ENCODE measurements at regions not wholly inside any gene's neighbourhood (a gene's known extent, or its start where the extent isn't known, plus 50 kb on each side); places are given as distances from the start of the nearest gene placed in this dataset.

GRCh38 chr12:127619869-127620734 is 646.9 kb upstream of the TMEM132C start:
- H3K27ac ChIP-seq, result no peak overlapping the region

DNA sequence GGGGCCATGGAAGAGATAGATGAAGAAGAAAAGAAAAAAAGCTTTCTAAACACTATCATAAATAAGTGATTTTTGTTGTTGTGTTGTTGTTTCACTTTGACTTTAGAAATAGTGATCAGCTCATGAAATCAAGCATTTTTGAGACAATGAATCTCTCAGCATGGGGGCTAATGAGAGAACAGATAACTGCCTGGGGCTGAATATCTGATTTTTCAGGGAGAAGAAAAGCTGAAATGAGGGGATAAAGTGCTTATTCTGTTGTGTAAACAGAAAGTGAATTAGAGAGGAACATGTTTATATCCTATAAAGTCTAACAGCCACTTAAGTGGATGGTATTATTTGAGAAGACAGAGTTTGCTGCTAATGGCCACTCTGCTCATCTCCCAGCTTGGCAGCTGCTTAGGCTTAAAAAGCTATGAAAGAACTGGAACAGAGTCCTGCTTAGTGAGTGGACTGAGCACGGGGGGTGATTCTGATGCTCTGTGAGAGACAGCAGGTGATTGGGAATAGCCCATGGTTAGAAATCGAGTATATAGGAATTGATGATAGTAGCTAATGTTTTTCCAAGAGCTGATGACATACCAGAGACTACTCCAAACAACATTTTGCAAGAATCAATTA is 646.1 kb upstream of the TMEM132C start:
- H3K27ac ChIP-seq, result no peak overlapping the region

More at GRCh38 chr12:127619869-127620734, 646.9 kb upstream of the TMEM132C start:
- TF ChIP-seq CTCF (conservative IDR thresholded peaks at IDR 0.05), result no peak

GRCh38 chr12:127621366-127621765 is 645.6 kb upstream of the TMEM132C start:
- no peak overlapping the region for H3K27ac ChIP-seq
- TF ChIP-seq CTCF (conservative IDR thresholded peaks at IDR 0.05), result no peak

More for the DNA sequence above, 646.1 kb upstream of the TMEM132C start:
- no peak for TF ChIP-seq CTCF (conservative IDR thresholded peaks at IDR 0.05)

DNA sequence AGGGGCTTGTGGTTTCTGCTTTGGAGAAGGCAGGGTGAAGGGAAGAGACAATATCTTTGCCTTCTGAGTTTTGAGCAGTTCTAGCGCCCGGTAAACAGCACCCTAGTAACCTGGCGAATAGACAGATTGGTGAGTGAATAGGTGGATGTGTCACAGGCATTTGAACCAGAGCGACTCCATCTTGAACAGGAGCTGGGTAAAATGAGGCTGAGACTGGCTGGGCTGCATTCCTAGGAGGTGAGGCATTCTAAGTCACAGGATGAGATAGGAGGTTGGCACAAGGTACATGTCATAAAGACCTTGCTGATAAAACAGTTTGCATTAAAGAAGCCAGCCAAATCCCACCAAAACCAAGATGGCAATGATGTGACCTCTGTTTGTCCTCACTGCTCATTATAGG is 643.6 kb upstream of the TMEM132C start:
- H3K27ac ChIP-seq, result no peak overlapping the region
- no peak for TF ChIP-seq CTCF (conservative IDR thresholded peaks at IDR 0.05)

DNA sequence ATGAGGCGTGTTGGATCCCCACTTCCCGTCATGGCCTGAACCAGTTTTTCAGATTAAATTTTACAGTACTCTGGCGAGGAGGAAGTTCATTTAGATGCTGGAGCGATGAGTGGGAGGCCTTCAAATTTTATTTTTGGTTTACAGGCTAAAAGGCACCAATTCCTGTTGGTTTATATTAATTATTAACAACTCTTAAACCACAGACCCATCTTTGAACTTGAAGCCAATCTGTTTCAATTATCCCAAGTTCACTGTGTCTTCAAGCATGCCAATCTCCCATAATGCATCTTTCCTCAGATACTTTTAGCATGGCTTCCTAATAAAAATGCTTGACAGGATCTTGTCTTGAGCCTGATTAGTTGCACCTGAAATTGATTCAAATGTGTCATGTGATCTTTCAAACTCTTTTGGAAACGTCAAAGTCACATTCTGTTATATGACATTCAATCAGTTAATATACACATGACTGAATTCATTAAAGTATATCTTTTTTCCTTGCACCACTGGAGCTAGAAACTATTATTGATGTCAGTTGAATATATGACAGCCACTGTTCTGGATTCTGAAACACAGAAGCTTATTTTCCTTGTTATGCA is 641.7 kb upstream of the TMEM132C start:
- no peak for TF ChIP-seq CTCF (conservative IDR thresholded peaks at IDR 0.05)
- H3K27ac ChIP-seq, result no peak overlapping the region

GRCh38 chr12:127628645-127629044 is 638.3 kb upstream of the TMEM132C start:
- no peak overlapping the region for H3K27ac ChIP-seq
- TF ChIP-seq CTCF (conservative IDR thresholded peaks at IDR 0.05), result no peak

GRCh38 chr12:127629066-127629820 is 637.7 kb upstream of the TMEM132C start:
- TF ChIP-seq CTCF (conservative IDR thresholded peaks at IDR 0.05), result no peak
- H3K27ac ChIP-seq, result no peak overlapping the region

Data from VCaP (cell line).